ENCODE measurements at regions not wholly inside any gene's neighbourhood (a gene's known extent, or its start where the extent isn't known, plus 50 kb on each side); places are given as distances from the start of the nearest gene placed in this dataset.

DNA sequence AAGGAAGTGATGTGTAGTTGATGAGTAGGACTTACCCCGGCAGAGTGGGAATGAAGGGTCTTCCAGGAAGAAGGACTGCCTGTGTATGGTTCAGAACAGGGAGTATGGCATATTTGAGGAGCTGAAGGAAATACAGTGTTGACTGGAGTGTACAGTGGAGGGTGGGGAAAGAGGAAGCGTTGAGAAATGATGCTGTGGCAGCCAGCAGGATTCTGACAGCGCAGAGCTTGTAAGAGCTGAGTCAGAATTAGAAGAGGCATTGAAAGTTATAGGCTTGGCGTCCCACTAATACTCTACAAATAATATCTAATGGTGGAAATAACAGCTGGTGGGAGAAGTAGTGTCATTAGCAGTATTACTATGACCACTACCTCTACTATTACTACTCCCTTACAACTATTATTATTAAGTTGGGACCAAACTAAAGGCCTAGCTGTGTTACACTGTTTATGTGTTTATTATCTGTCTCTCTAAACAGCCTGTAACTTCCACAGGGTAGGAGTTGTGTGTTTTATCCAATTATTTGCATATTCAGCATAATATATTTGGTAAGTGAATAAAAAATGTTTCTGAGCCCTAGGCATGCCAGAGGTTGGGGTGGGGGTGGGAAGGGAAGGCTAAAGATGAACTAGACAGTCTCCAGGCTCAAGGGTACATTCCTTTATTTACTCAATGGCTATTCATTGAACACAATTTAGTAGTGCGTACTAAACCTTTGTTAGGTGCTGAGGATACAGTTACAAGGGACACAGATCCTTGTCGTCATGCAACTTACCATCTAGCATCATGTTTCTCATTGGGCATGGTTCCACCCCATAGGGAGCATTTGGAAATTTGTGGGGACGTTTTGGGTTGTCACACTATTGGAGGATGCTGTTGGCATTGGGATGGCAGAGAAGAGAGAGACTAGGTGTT is 428.8 kb upstream of the ONECUT1 start:
- no peaks in the 10 kb centered on the region for H3K36me3 ChIP-seq (ENCODE audit: control insufficient read depth, insufficient read depth, low read length)
- no peaks in the 10 kb centered on the region for H3K27me3 ChIP-seq (ENCODE audit: control insufficient read depth in 2 of 2, insufficient read depth in 2 of 2, low read length in 2 of 2)
- H2AFZ ChIP-seq (ENCODE audit: low read depth, low read length), result no peak overlapping the region
- 1% methylated on average over 7 of the region's 7 CpGs for whole genome bisulfite sequencing (ENCODE audit: insufficient coverage, low coverage, missing lambda C conversion rate)
- BruUV-seq (replicated peaks), result no TSS peak
- no peak overlapping the region for H3K4me2 ChIP-seq (ENCODE audit: insufficient read depth, low read length)
- no peak overlapping the region for H3K27ac ChIP-seq (ENCODE audit: extremely low read depth, low read depth, low read length)
- DNase-seq (ENCODE audit: extremely low read depth in 1 of 4, low spot score in 3 of 4), result no peak
- no peak for FAIRE-seq
- no peaks in the 10 kb centered on the region for H3K9me1 ChIP-seq (ENCODE audit: control insufficient read depth, insufficient read depth, low read length)
- ChIA-PET CTCF (ENCODE audit: low intra/inter-chr PET ratio) (no interaction called here), POLR2A (no interaction called here)
- intact Hi-C loops (cut with micrococcal nuclease) (no loop called here), in situ Hi-C loops (cut with MboI) (no loop called here)
- ATAC-seq, result no peak
- H3K9ac ChIP-seq (ENCODE audit: insufficient read depth in 1 of 2, low read depth in 2 of 2, low read length in 2 of 2), result no peak overlapping the region
- no peaks in the 10 kb centered on the region for H3K4me1 ChIP-seq (replicated peaks in 1 of 2; ENCODE audit: control insufficient read depth in 2 of 2, insufficient read depth in 2 of 2, low read length in 2 of 2)
- H4K20me1 ChIP-seq (replicated peaks; ENCODE audit: control insufficient read depth, insufficient read depth, low read length), result no peaks in the 10 kb centered on the region
- H3K79me2 ChIP-seq (ENCODE audit: control insufficient read depth, insufficient read depth, low read length), result no peaks in the 10 kb centered on the region
- no peak overlapping the region for H3K4me3 ChIP-seq
- no peaks in the 10 kb centered on the region for H3K9me3 ChIP-seq (replicated peaks; ENCODE audit: control insufficient read depth, insufficient read depth, low read depth, low read length)
- TF ChIP-seq UBTF (IDR thresholded peaks at IDR 0.05; ENCODE audit: borderline replicate concordance in 1 of 2, low read depth in 2 of 2, low read length in 2 of 2) (no peak), SP1 (CRISPR knock-in tag; IDR thresholded peaks at IDR 0.05) (no peak), THRB (CRISPR knock-in tag; conservative IDR thresholded peaks at IDR 0.05) (no peak), MECOM (CRISPR knock-in tag; IDR thresholded peaks at IDR 0.05) (no peak), CSDE1 (IDR thresholded peaks at IDR 0.05) (no peak), CTBP1 (IDR thresholded peaks at IDR 0.05; ENCODE audit: borderline replicate concordance) (no peak), THRA (IDR thresholded peaks at IDR 0.05) (no peak), CBX1 (IDR thresholded peaks at IDR 0.05; ENCODE audit: low read depth) (no peak), ZNF174 (CRISPR knock-in tag; IDR thresholded peaks at IDR 0.05) (no peak), ELF4 (CRISPR knock-in tag; IDR thresholded peaks at IDR 0.05) (no peak)
- TF ChIP-seq, protein P1, sequence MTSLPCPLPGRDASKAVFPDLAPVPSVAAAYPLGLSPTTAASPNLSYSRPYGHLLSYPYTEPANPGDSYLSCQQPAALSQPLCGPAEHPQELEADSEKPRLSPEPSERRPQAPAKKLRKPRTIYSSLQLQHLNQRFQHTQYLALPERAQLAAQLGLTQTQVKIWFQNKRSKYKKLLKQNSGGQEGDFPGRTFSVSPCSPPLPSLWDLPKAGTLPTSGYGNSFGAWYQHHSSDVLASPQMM (CRISPR knock-in tag; IDR thresholded peaks at IDR 0.05), result no peak
